ENCODE measurements at regions not wholly inside any gene's neighbourhood (a gene's known extent, or its start where the extent isn't known, plus 50 kb on each side); places are given as distances from the start of the nearest gene placed in this dataset.

GRCh38 chr17:77493901-77494663 lies 353.3 kb downstream of the SEC14L1 start:
- TF ChIP-seq CTCF (tag by site-specific recombination; IDR thresholded peaks at IDR 0.05) (no peak), ZBTB20 (tag by site-specific recombination; IDR thresholded peaks at IDR 0.05) (no peak), ZBTB21 (tag by site-specific recombination; IDR thresholded peaks at IDR 0.05) (no peak), ZBTB7A (tag by site-specific recombination; IDR thresholded peaks at IDR 0.05; ENCODE audit: low read depth) (no peak), YY1 (tag by site-specific recombination; IDR thresholded peaks at IDR 0.05) (no peak), ZBTB17 (tag by site-specific recombination; IDR thresholded peaks at IDR 0.05) (no peak), ATF2 (tag by site-specific recombination; IDR thresholded peaks at IDR 0.05; ENCODE audit: low read depth) (no peak), ZBTB10 (tag by site-specific recombination; IDR thresholded peaks at IDR 0.05) (no peak), EGR2 (tag by site-specific recombination; IDR thresholded peaks at IDR 0.05; ENCODE audit: low read depth) (no peak)
